Cardiac muscle cell (in vitro differentiated cells and primary cell): ENCODE measurements at regions not wholly inside any gene's neighbourhood (a gene's known extent, or its start where the extent isn't known, plus 50 kb on each side); places are given as distances from the start of the nearest gene placed in this dataset.

Experiments used
- DNase-seq, 2 donors: peaks; one replicate each; pipeline versions ENCODE4 v3.0.0 to v3.0.0-alpha.2; 2010 to 2017; ENCODE audit warnings: low read depth in 1 of 2, low spot score in 1 of 2
- H3K27ac ChIP-seq: fragments of 200-600 bp; sonication (generic); 2 replicates; pipeline ENCODE4 v1.5.1; 2016
- H3K27me3 ChIP-seq: fragments of 200-600 bp; sonication (generic); 2 replicates; pipeline ENCODE4 v1.6.0; 2016; ENCODE audit warnings: control low read depth
- H3K36me3 ChIP-seq: fragments of 200-600 bp; sonication (generic); 2 replicates; pipeline ENCODE4 v1.5.1; 2016; ENCODE audit warnings: control low read depth
- H3K4me1 ChIP-seq: fragments of 200-600 bp; sonication (generic); 2 replicates; pipeline ENCODE4 v1.8.1; 2017; ENCODE audit warnings: low read depth, mild to moderate bottlenecking, mixed run types
- H3K4me3 ChIP-seq: fragments of 200-600 bp; sonication (generic); 2 replicates; pipeline ENCODE4 v1.5.1; 2016; ENCODE audit warnings: mild to moderate bottlenecking
- H3K9me3 ChIP-seq: fragments of 200-600 bp; sonication (generic); 2 replicates; pipeline ENCODE4 v1.5.1; 2017; ENCODE audit warnings: low read depth, mild to moderate bottlenecking, control low read depth
- TF ChIP-seq, protein P1 (sequence below): IDR thresholded peaks from 2 replicates; pipeline ENCODE4 v1.5.1; 2012; ENCODE audit warnings: low read depth, mild to moderate bottlenecking, low read length

GRCh38 chr11:112628676-112629075 is 332.5 kb upstream of the NCAM1 start:
- TF ChIP-seq, protein P1, sequence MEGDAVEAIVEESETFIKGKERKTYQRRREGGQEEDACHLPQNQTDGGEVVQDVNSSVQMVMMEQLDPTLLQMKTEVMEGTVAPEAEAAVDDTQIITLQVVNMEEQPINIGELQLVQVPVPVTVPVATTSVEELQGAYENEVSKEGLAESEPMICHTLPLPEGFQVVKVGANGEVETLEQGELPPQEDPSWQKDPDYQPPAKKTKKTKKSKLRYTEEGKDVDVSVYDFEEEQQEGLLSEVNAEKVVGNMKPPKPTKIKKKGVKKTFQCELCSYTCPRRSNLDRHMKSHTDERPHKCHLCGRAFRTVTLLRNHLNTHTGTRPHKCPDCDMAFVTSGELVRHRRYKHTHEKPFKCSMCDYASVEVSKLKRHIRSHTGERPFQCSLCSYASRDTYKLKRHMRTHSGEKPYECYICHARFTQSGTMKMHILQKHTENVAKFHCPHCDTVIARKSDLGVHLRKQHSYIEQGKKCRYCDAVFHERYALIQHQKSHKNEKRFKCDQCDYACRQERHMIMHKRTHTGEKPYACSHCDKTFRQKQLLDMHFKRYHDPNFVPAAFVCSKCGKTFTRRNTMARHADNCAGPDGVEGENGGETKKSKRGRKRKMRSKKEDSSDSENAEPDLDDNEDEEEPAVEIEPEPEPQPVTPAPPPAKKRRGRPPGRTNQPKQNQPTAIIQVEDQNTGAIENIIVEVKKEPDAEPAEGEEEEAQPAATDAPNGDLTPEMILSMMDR, result no peak
- Histone ChIP-seq H3K4me1 (no peaks in the 10 kb centered on the region), H3K27ac (no peak overlapping the region), H3K9me3 (no peaks in the 10 kb centered on the region), H3K4me3 (no peak overlapping the region), H3K27me3 (peaks cover 4% of the 10 kb centered on the region), H3K36me3 (no peaks in the 10 kb centered on the region)
- no peak for DNase-seq

GRCh38 chr11:112630496-112630895 is 330.7 kb upstream of the NCAM1 start:
- Histone ChIP-seq H3K4me1 (no peaks in the 10 kb centered on the region), H3K9me3 (no peaks in the 10 kb centered on the region), H3K27me3 (peaks cover 4% of the 10 kb centered on the region), H3K36me3 (no peaks in the 10 kb centered on the region), H3K4me3 (no peak overlapping the region), H3K27ac (no peak overlapping the region)
- no peak for DNase-seq
- TF ChIP-seq, protein P1, result no peak

GRCh38 chr11:112631333-112631732 is 329.9 kb upstream of the NCAM1 start:
- TF ChIP-seq, protein P1, result no peak
- Histone ChIP-seq H3K36me3 (no peaks in the 10 kb centered on the region), H3K27me3 (peaks cover 4% of the 10 kb centered on the region), H3K9me3 (no peaks in the 10 kb centered on the region), H3K4me3 (no peak overlapping the region), H3K27ac (no peak overlapping the region), H3K4me1 (no peaks in the 10 kb centered on the region)
- DNase-seq, result peak in 1 of 2 donors; percentile 11

DNA sequence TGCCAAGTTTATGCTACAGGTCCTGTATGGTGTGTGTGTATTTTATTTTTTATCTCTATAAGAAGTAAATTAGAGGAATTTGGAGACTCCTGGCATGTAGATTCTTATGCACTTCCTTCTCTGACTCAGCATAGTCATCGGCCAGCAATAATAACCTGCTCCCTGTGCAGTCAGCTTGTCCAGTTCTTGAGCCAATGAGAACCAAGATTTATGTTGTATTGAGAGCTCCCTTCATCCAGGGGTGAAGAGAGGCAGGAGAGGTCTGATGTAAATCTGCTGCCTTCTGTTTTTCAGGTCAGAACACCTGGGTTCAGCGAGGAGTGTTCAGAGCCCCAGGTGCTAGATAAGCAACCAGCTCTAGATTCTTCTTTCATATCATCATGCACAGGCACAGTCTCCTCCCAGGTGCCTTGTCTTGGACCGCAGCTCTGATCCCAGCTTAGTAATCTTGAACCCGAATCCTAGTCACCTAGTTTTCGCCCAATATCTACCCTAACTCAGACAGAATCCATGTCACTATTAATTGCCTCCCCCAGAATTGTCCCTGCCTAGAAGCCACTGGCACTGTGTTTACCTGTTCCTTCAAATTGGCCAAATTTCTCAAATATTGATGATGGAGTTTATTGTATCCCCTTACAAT is 328.2 kb upstream of the NCAM1 start:
- Histone ChIP-seq H3K27me3 (peaks cover 4% of the 10 kb centered on the region), H3K36me3 (no peaks in the 10 kb centered on the region), H3K4me3 (no peak overlapping the region), H3K9me3 (no peaks in the 10 kb centered on the region), H3K4me1 (no peaks in the 10 kb centered on the region), H3K27ac (no peak overlapping the region)
- DNase-seq, result no peak
- TF ChIP-seq, protein P1, result no peak

DNA sequence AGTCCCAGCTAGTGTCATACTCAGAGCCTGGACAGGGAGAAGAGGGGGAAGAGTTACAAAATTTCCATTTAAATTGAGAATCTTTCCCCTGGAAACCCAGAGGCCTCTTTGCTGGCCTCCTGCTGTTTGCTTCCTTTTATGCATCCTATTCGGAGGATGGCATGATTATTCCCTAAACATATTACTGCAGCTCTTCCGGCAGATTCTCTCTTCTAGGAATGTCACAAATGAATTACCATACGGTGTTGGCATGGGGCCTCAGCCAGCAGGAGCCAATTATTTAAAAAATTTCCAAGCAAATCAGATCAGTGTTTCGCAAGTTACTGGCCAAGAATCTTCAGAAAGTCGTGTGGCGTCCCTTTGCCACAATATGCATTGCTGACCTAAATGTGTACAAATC is 326.7 kb upstream of the NCAM1 start:
- Histone ChIP-seq H3K36me3 (no peaks in the 10 kb centered on the region), H3K27ac (no peak overlapping the region)
- no peak for DNase-seq

More for the DNA sequence above, 326.7 kb upstream of the NCAM1 start:
- no peaks in the 10 kb centered on the region for H3K4me1 ChIP-seq
- H3K27me3 ChIP-seq, result peaks cover 4% of the 10 kb centered on the region
- H3K9me3 ChIP-seq, result no peaks in the 10 kb centered on the region
- TF ChIP-seq, protein P1, result no peak
- no peak overlapping the region for H3K4me3 ChIP-seq
